Endothelial cell of umbilical vein (primary cell): ENCODE measurements at regions not wholly inside any gene's neighbourhood (a gene's known extent, or its start where the extent isn't known, plus 50 kb on each side); places are given as distances from the start of the nearest gene placed in this dataset.

Source experiments
- BruUV-seq: library from RNA; stranded (reverse); fragments of 400-500 nt; replicated peaks from 2 replicates; lab custom pipeline; 2021; lab: Mats Ljungman, UMichigan
- CTCF ChIA-PET: fragments of 300-600, 350-600 bp; sonication (Branson Sonifier 250); formaldehyde crosslinking; loops from one replicate; lab custom pipeline; 2021; ENCODE audit warnings: antibody characterized with exemption, inconsistent platforms; lab: Charles Lee
- POLR2A ChIA-PET: fragments of 300-600, 350-600 bp; sonication (Branson Sonifier 250); formaldehyde crosslinking; loops from one replicate; lab custom pipeline; 2021; ENCODE audit warnings: antibody characterized with exemption, inconsistent platforms; lab: Charles Lee
- DNase-seq: peaks from one replicate; pipeline ENCODE4 v3.0.0-alpha.2; 2011; ENCODE audit warnings: low read depth, low spot score
- FAIRE-seq: peaks from 2 replicates; lab custom pipeline; 2011; peaks lifted over from hg19 to GRCh38; lab: Jason Lieb, UNC
- H2AFZ ChIP-seq: 2 replicates; pipeline ENCODE4 v1.6.0; 2012; ENCODE audit warnings: low read depth, low read length, control low read depth, inconsistent platforms
- H3K27ac ChIP-seq: 2 replicates; pipeline ENCODE4 v1.5.1; 2011; ENCODE audit warnings: low read depth, mild to moderate bottlenecking, control low read depth, low read length, moderate library complexity; ENCODE audit not compliant: insufficient read depth
- H3K27me3 ChIP-seq, 2 experiments: 2 replicates each; pipeline versions ENCODE4 v1.6.0 to v1.6.1; 2011; ENCODE audit warnings: low read length in 2 of 2, mixed read lengths in 1 of 2; ENCODE audit not compliant: control insufficient read depth in 2 of 2, insufficient read depth in 2 of 2
- H3K36me3 ChIP-seq, 2 experiments: 2 replicates in 1 of 2; 3 replicates in 1 of 2; pipeline ENCODE4 v1.5.1; 2011; ENCODE audit warnings: low read length in 2 of 2, mild to moderate bottlenecking in 1 of 2, moderate library complexity in 1 of 2; ENCODE audit not compliant: control insufficient read depth in 2 of 2, insufficient read depth in 2 of 2; ENCODE audit errors: extremely low read depth in 1 of 2
- H3K4me1 ChIP-seq: 3 replicates; pipeline ENCODE4 v1.5.1; 2011; ENCODE audit warnings: mild to moderate bottlenecking, low read length; ENCODE audit not compliant: control insufficient read depth, insufficient read depth; ENCODE audit errors: extremely low read depth
- H3K4me2 ChIP-seq: 2 replicates; pipeline ENCODE4 v1.6.1; 2011; ENCODE audit warnings: low read length, control low read depth, mixed read lengths; ENCODE audit not compliant: insufficient read depth
- H3K4me3 ChIP-seq, 3 experiments: fragments of 200-600 bp in 1 of 3; sonication (generic), shearing (Covaris generic) in 1 of 3; replicated peaks in 1 of 3; 2 replicates each; pipeline ENCODE4 v1.5.1; 2011 to 2016; ENCODE audit warnings: control low read depth in 3 of 3, low read length in 3 of 3, mild to moderate bottlenecking in 2 of 3, inconsistent platforms in 1 of 3, low read depth in 1 of 3, moderate library complexity in 1 of 3; ENCODE audit not compliant: insufficient read depth in 1 of 3
- H3K79me2 ChIP-seq: 2 replicates; pipeline ENCODE4 v1.6.0; 2012; ENCODE audit warnings: low read length, inconsistent platforms; ENCODE audit not compliant: control insufficient read depth, insufficient read depth
- H3K9ac ChIP-seq: replicated peaks from 2 replicates; pipeline ENCODE3; 2011; ENCODE audit warnings: low read length, control low read depth; ENCODE audit not compliant: insufficient read depth; ENCODE audit errors: extremely low read depth
- H3K9me1 ChIP-seq: replicated peaks from 3 replicates; pipeline ENCODE4 v1.6.0; 2011; ENCODE audit warnings: mild to moderate bottlenecking, low read length; ENCODE audit not compliant: control insufficient read depth, insufficient read depth; ENCODE audit errors: extremely low read depth
- H3K9me3 ChIP-seq: replicated peaks from 2 replicates; pipeline ENCODE4 v1.5.1; 2012; ENCODE audit warnings: low read length, inconsistent platforms; ENCODE audit not compliant: control insufficient read depth, insufficient read depth
- H4K20me1 ChIP-seq: replicated peaks from 2 replicates; pipeline ENCODE3; 2011; ENCODE audit warnings: mild to moderate bottlenecking, low read length; ENCODE audit not compliant: control insufficient read depth, insufficient read depth; ENCODE audit errors: extremely low read depth
- CTCF ChIP-seq, 2 donors: IDR thresholded peaks; 1 replicate in 1 of 2; 2 replicates in 1 of 2; pipeline ENCODE4 v1.5.1; 2011; ENCODE audit warnings: low read length in 2 of 2, mild to moderate bottlenecking in 2 of 2, moderate library complexity in 2 of 2, control low read depth in 1 of 2, inconsistent platforms in 1 of 2, low read depth in 1 of 2; ENCODE audit not compliant: insufficient read depth in 1 of 2; ENCODE audit errors: extremely low read depth in 1 of 2
- EZH2 ChIP-seq: IDR thresholded peaks from 2 replicates; pipeline ENCODE4 v1.6.1; 2012; ENCODE audit warnings: borderline replicate concordance, low read depth, mild to moderate bottlenecking, moderate library complexity, low read length, inconsistent platforms; ENCODE audit not compliant: severe bottlenecking
- FOS ChIP-seq: IDR thresholded peaks from 2 replicates; pipeline ENCODE4 v1.6.1; 2011; ENCODE audit warnings: mild to moderate bottlenecking, low read length, moderate library complexity, borderline replicate concordance; ENCODE audit not compliant: insufficient read depth
- GATA2 ChIP-seq: IDR thresholded peaks from 2 replicates; pipeline ENCODE4 v1.7.0; 2011; ENCODE audit warnings: low read depth, mild to moderate bottlenecking, moderate library complexity, mixed read lengths, low read length; ENCODE audit not compliant: insufficient read length, insufficient read depth
- JUN ChIP-seq: IDR thresholded peaks from 2 replicates; pipeline ENCODE4 v1.6.1; 2011; ENCODE audit warnings: borderline replicate concordance, low read depth; ENCODE audit not compliant: insufficient read length, insufficient read depth
- MAX ChIP-seq: IDR thresholded peaks from 2 replicates; pipeline ENCODE4 v1.6.1; 2011; ENCODE audit not compliant: insufficient read depth, insufficient read length
- MYC ChIP-seq: IDR thresholded peaks from one replicate; pipeline ENCODE4 v1.6.1; 2011; ENCODE audit warnings: mild to moderate bottlenecking, low read depth, low read length
- POLR2A ChIP-seq: IDR thresholded peaks from 2 replicates; pipeline ENCODE4 v1.6.1; 2012; ENCODE audit warnings: low read depth, mild to moderate bottlenecking, control low read depth, low read length
- POLR2AphosphoS5 ChIP-seq: IDR thresholded peaks from 2 replicates; pipeline ENCODE4 v1.6.1; 2012; ENCODE audit warnings: low read depth, mild to moderate bottlenecking, control low read depth, low read length, moderate library complexity; ENCODE audit not compliant: insufficient read depth
- dilution Hi-C: fragments of 300-500 bp; cut with MboI; formaldehyde crosslinking; loops from one replicate; pipeline ENCODE4 v1.15.0; 2019; ENCODE audit warnings: low sequenced_read_pairs; ENCODE audit not compliant: extremely low pct_ligation_motif_present
- intact Hi-C: fragments of 100-400 bp; cut with micrococcal nuclease; formaldehyde crosslinking; loops from one replicate; pipeline ENCODE4 v1.10.0; 2022

- H3K27ac ChIP-seq, result no peak overlapping the region
- H3K27me3 ChIP-seq, result peaks cover 0 to 8% of the 10 kb centered on the region in 2 experiments
- TF ChIP-seq POLR2AphosphoS5 (no peak), GATA2 (no peak), CTCF (IDR thresholded peaks at IDR 0.05; ENCODE audit: extremely low read depth in 1 of 2, insufficient read depth in 1 of 2, low read depth in 1 of 2, low read length in 2 of 2) (no peak), FOS (no peak), POLR2A (no peak), EZH2 (no peak), JUN (no peak), MAX (no peak), MYC (no peak)
- H3K79me2 ChIP-seq, result no peaks in the 10 kb centered on the region
- ChIA-PET CTCF (no interaction called here), POLR2A (no interaction called here)
- BruUV-seq, result no TSS peak
- no peak overlapping the region for H3K4me3 ChIP-seq
- H3K9me3 ChIP-seq, result no peaks in the 10 kb centered on the region
- FAIRE-seq (no peak), DNase-seq (no peak)
- H3K4me1 ChIP-seq, result no peaks in the 10 kb centered on the region
- H3K9ac ChIP-seq, result no peak overlapping the region
- intact Hi-C loops, result no loop called here
- no peaks in the 10 kb centered on the region for H4K20me1 ChIP-seq
- H3K9me1 ChIP-seq, result no peaks in the 10 kb centered on the region
- H3K4me2 ChIP-seq, result no peak overlapping the region
- H3K36me3 ChIP-seq, result no peaks in the 10 kb centered on the region
- dilution Hi-C loops, result no loop called here
- no peak overlapping the region for H2AFZ ChIP-seq
Measured at GRCh38 chr15:85276508-85276907, 103.9 kb upstream of the AKAP13 start.
